ENCODE measurements at regions not wholly inside any gene's neighbourhood (a gene's known extent, or its start where the extent isn't known, plus 50 kb on each side); places are given as distances from the start of the nearest gene placed in this dataset.

GRCh38 chr4:112975567-112976355 lies 73.7 kb upstream of the ANK2 start:
- Histone ChIP-seq H3K4me1 (ENCODE audit: control insufficient read depth in 2 of 2, insufficient read depth in 2 of 2, low read length in 2 of 2) (no peaks in the 10 kb centered on the region), H3K27me3 (ENCODE audit: control insufficient read depth in 2 of 2, insufficient read depth in 2 of 2, low read length in 2 of 2) (no peaks in the 10 kb centered on the region)

GRCh38 chr4:112978691-112979472 lies 70.6 kb upstream of the ANK2 start:
- Histone ChIP-seq H3K4me1 (ENCODE audit: control insufficient read depth in 2 of 2, insufficient read depth in 2 of 2, low read length in 2 of 2) (no peaks in the 10 kb centered on the region), H3K36me3 (ENCODE audit: control insufficient read depth in 2 of 2, insufficient read depth in 2 of 2, low read length in 2 of 2) (no peaks in the 10 kb centered on the region), H3K27ac (ENCODE audit: low read depth in 2 of 2, low read length in 2 of 2) (no peak overlapping the region), H3K4me3 (ENCODE audit: low read length in 2 of 2) (no peak overlapping the region), H3K9me3 (ENCODE audit: control insufficient read depth in 2 of 2, low read length in 2 of 2) (no peaks in the 10 kb centered on the region), H3K9ac (ENCODE audit: low read depth in 1 of 2, low read length in 2 of 2) (no peak overlapping the region), H3K27me3 (ENCODE audit: control insufficient read depth in 2 of 2, insufficient read depth in 2 of 2, low read length in 2 of 2) (no peaks in the 10 kb centered on the region)

More at GRCh38 chr4:112975567-112976355, 73.7 kb upstream of the ANK2 start:
- no peak overlapping the region for H3K9ac ChIP-seq (ENCODE audit: low read depth in 1 of 2, low read length in 2 of 2)
- H3K27ac ChIP-seq (ENCODE audit: low read depth in 2 of 2, low read length in 2 of 2) = no peak overlapping the region
- H3K36me3 ChIP-seq (ENCODE audit: control insufficient read depth in 2 of 2, insufficient read depth in 2 of 2, low read length in 2 of 2) = no peaks in the 10 kb centered on the region
- H3K9me3 ChIP-seq (ENCODE audit: control insufficient read depth in 2 of 2, low read length in 2 of 2) = no peaks in the 10 kb centered on the region
- no peak overlapping the region for H3K4me3 ChIP-seq (ENCODE audit: low read length in 2 of 2)

GRCh38 chr4:112979881-112980421 lies 69.5 kb upstream of the ANK2 start:
- H3K27ac ChIP-seq (ENCODE audit: low read depth in 2 of 2, low read length in 2 of 2) = no peak overlapping the region
- H3K9ac ChIP-seq (ENCODE audit: low read depth in 1 of 2, low read length in 2 of 2) = no peak overlapping the region
- H3K27me3 ChIP-seq (ENCODE audit: control insufficient read depth in 2 of 2, insufficient read depth in 2 of 2, low read length in 2 of 2) = no peaks in the 10 kb centered on the region

GRCh38 chr4:112982680-112983079 lies 66.8 kb upstream of the ANK2 start:
- Histone ChIP-seq H3K4me3 (ENCODE audit: low read length in 2 of 2) (no peak overlapping the region), H3K9me3 (ENCODE audit: control insufficient read depth in 2 of 2, low read length in 2 of 2) (no peaks in the 10 kb centered on the region), H3K36me3 (ENCODE audit: control insufficient read depth in 2 of 2, insufficient read depth in 2 of 2, low read length in 2 of 2) (no peaks in the 10 kb centered on the region), H3K4me1 (ENCODE audit: control insufficient read depth in 2 of 2, insufficient read depth in 2 of 2, low read length in 2 of 2) (no peaks in the 10 kb centered on the region), H3K9ac (ENCODE audit: low read depth in 1 of 2, low read length in 2 of 2) (no peak overlapping the region), H3K27me3 (ENCODE audit: control insufficient read depth in 2 of 2, insufficient read depth in 2 of 2, low read length in 2 of 2) (no peaks in the 10 kb centered on the region), H3K27ac (ENCODE audit: low read depth in 2 of 2, low read length in 2 of 2) (no peak overlapping the region)

More at GRCh38 chr4:112979881-112980421, 69.5 kb upstream of the ANK2 start:
- no peaks in the 10 kb centered on the region for H3K4me1 ChIP-seq (ENCODE audit: control insufficient read depth in 2 of 2, insufficient read depth in 2 of 2, low read length in 2 of 2)
- no peaks in the 10 kb centered on the region for H3K36me3 ChIP-seq (ENCODE audit: control insufficient read depth in 2 of 2, insufficient read depth in 2 of 2, low read length in 2 of 2)
- no peak overlapping the region for H3K4me3 ChIP-seq (ENCODE audit: low read length in 2 of 2)
- no peaks in the 10 kb centered on the region for H3K9me3 ChIP-seq (ENCODE audit: control insufficient read depth in 2 of 2, low read length in 2 of 2)

- no peaks in the 10 kb centered on the region for H3K36me3 ChIP-seq (ENCODE audit: control insufficient read depth in 2 of 2, insufficient read depth in 2 of 2, low read length in 2 of 2)
- H3K4me3 ChIP-seq (ENCODE audit: low read length in 2 of 2) = no peak overlapping the region
- no peak overlapping the region for H3K27ac ChIP-seq (ENCODE audit: low read depth in 2 of 2, low read length in 2 of 2)
Measured at GRCh38 chr4:112994732-112995464, 54.6 kb upstream of the ANK2 start.

More at GRCh38 chr4:112994732-112995464, 54.6 kb upstream of the ANK2 start:
- H3K27me3 ChIP-seq (ENCODE audit: control insufficient read depth in 2 of 2, insufficient read depth in 2 of 2, low read length in 2 of 2) = no peaks in the 10 kb centered on the region
- H3K4me1 ChIP-seq (ENCODE audit: control insufficient read depth in 2 of 2, insufficient read depth in 2 of 2, low read length in 2 of 2) = no peaks in the 10 kb centered on the region
- no peaks in the 10 kb centered on the region for H3K9me3 ChIP-seq (ENCODE audit: control insufficient read depth in 2 of 2, low read length in 2 of 2)
- H3K9ac ChIP-seq (ENCODE audit: low read depth in 1 of 2, low read length in 2 of 2) = no peak overlapping the region

Data from mucosa of rectum (tissue), 2 donors.